ENCODE measurements at regions not wholly inside any gene's neighbourhood (a gene's known extent, or its start where the extent isn't known, plus 50 kb on each side); places are given as distances from the start of the nearest gene placed in this dataset.

GRCh38 chr6:41471064-41471895 lies 74.9 kb upstream of the FOXP4 start:
- Histone ChIP-seq H3K9me3 (ENCODE audit: control insufficient read depth in 4 of 4, insufficient read depth in 3 of 4, low read length in 3 of 4) (no peaks in the 10 kb centered on the region), H3K36me3 (ENCODE audit: control insufficient read depth in 4 of 4, insufficient read depth in 4 of 4, low read length in 4 of 4) (no peaks in the 10 kb centered on the region), H3K4me3 (no peak overlapping the region), H3K4me1 (ENCODE audit: control insufficient read depth in 5 of 5, insufficient read depth in 5 of 5, low read length in 5 of 5) (peaks cover 0 to 42% (median 14%) of the 10 kb centered on the region in 5 donors), H3K27me3 (ENCODE audit: control insufficient read depth in 3 of 3, insufficient read depth in 3 of 3, low read length in 2 of 3) (peaks cover 0 to 13% (median 6%) of the 10 kb centered on the region in 3 donors), H3K27ac (ENCODE audit: low read depth in 1 of 2, low read length in 1 of 2) (no peak overlapping the region), H3K9ac (ENCODE audit: insufficient read depth in 1 of 2, low read length in 2 of 2) (no peak overlapping the region)
- WGBS, 2 donors, result 67 to 73% methylated on average over 13 of the region's 13 CpGs
- DNase-seq, result no peak
- no peak for ATAC-seq (ENCODE audit: insufficient read depth, low FRiP score)
- TF ChIP-seq, protein P1, sequence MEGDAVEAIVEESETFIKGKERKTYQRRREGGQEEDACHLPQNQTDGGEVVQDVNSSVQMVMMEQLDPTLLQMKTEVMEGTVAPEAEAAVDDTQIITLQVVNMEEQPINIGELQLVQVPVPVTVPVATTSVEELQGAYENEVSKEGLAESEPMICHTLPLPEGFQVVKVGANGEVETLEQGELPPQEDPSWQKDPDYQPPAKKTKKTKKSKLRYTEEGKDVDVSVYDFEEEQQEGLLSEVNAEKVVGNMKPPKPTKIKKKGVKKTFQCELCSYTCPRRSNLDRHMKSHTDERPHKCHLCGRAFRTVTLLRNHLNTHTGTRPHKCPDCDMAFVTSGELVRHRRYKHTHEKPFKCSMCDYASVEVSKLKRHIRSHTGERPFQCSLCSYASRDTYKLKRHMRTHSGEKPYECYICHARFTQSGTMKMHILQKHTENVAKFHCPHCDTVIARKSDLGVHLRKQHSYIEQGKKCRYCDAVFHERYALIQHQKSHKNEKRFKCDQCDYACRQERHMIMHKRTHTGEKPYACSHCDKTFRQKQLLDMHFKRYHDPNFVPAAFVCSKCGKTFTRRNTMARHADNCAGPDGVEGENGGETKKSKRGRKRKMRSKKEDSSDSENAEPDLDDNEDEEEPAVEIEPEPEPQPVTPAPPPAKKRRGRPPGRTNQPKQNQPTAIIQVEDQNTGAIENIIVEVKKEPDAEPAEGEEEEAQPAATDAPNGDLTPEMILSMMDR (IDR thresholded peaks at IDR 0.05; ENCODE audit: control extremely low read depth, extremely low read depth), result no peak

- WGBS, 2 donors, result 94 to 95% methylated on average over 8 of the region's 8 CpGs
Measured at GRCh38 chr6:41474213-41474933, 71.8 kb upstream of the FOXP4 start.

DNA sequence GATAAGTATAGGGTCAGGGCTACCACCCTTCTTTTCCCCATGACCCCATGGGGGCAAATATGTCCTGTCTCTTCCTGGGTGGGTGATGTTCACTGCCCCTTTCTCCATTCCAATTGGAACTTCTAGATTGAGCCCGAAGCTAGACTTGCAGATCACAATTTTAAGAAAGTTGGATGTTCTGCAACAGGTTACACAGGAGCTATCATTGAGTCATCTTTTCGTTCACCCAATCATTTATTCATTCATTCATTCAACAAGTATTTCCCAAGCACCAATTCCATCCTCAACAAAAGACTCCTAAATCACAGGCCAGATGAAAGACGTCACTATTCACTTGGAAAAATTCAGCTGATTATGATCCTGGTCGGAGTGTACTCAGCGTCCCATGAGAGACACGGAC lies 71.0 kb upstream of the FOXP4 start:
- 75 to 80% methylated on average over 6 of the region's 6 CpGs for WGBS, 2 donors
- H3K4me3 ChIP-seq, result no peak overlapping the region
- no peaks in the 10 kb centered on the region for H3K36me3 ChIP-seq (ENCODE audit: control insufficient read depth in 4 of 4, insufficient read depth in 4 of 4, low read length in 4 of 4)
- no peak for ATAC-seq (ENCODE audit: insufficient read depth, low FRiP score)
- H3K27ac ChIP-seq (ENCODE audit: low read depth in 1 of 2, low read length in 1 of 2), result no peak overlapping the region
- no peaks in the 10 kb centered on the region for H3K9me3 ChIP-seq (ENCODE audit: control insufficient read depth in 4 of 4, insufficient read depth in 3 of 4, low read length in 3 of 4)
- peak in 1 of 3 donors; percentile 38 for DNase-seq
- peaks cover 0 to 3% (median 2%) of the 10 kb centered on the region in 3 donors for H3K27me3 ChIP-seq (ENCODE audit: control insufficient read depth in 3 of 3, insufficient read depth in 3 of 3, low read length in 2 of 3)
- peaks cover 0 to 25% (median 14%) of the 10 kb centered on the region in 5 donors for H3K4me1 ChIP-seq (ENCODE audit: control insufficient read depth in 5 of 5, insufficient read depth in 5 of 5, low read length in 5 of 5)
- H3K9ac ChIP-seq (ENCODE audit: insufficient read depth in 1 of 2, low read length in 2 of 2), result no peak overlapping the region
- TF ChIP-seq, protein P1 (IDR thresholded peaks at IDR 0.05; ENCODE audit: control extremely low read depth, extremely low read depth), result no peak

More at GRCh38 chr6:41474213-41474933, 71.8 kb upstream of the FOXP4 start:
- Histone ChIP-seq H3K27ac (ENCODE audit: low read depth in 1 of 2, low read length in 1 of 2) (no peak overlapping the region), H3K4me1 (ENCODE audit: control insufficient read depth in 5 of 5, insufficient read depth in 5 of 5, low read length in 5 of 5) (peaks cover 0 to 32% (median 14%) of the 10 kb centered on the region in 5 donors), H3K9me3 (ENCODE audit: control insufficient read depth in 4 of 4, insufficient read depth in 3 of 4, low read length in 3 of 4) (no peaks in the 10 kb centered on the region), H3K36me3 (ENCODE audit: control insufficient read depth in 4 of 4, insufficient read depth in 4 of 4, low read length in 4 of 4) (no peaks in the 10 kb centered on the region), H3K4me3 (no peak overlapping the region), H3K27me3 (ENCODE audit: control insufficient read depth in 3 of 3, insufficient read depth in 3 of 3, low read length in 2 of 3) (peaks cover 0 to 9% (median 6%) of the 10 kb centered on the region in 3 donors), H3K9ac (ENCODE audit: insufficient read depth in 1 of 2, low read length in 2 of 2) (no peak overlapping the region)
- TF ChIP-seq, protein P1 (IDR thresholded peaks at IDR 0.05; ENCODE audit: control extremely low read depth, extremely low read depth), result no peak
- ATAC-seq (ENCODE audit: insufficient read depth, low FRiP score) (no peak), DNase-seq (no peak)
